Endothelial cell of umbilical vein (primary cell): ENCODE measurements at regions not wholly inside any gene's neighbourhood (a gene's known extent, or its start where the extent isn't known, plus 50 kb on each side); places are given as distances from the start of the nearest gene placed in this dataset.
"Not testable (repeated sequence)": the region's sequence is repeated elsewhere in the genome, so short reads cannot be mapped to it uniquely, and the experiment has no call there.

ENCODE experiments used
- BruUV-seq: library from RNA; stranded (reverse); fragments of 400-500 nt; replicated peaks from 2 replicates; lab custom pipeline; 2021; lab: Mats Ljungman, UMichigan
- CTCF ChIA-PET: fragments of 300-600, 350-600 bp; sonication (Branson Sonifier 250); formaldehyde crosslinking; loops from one replicate; lab custom pipeline; 2021; ENCODE audit warnings: antibody characterized with exemption, inconsistent platforms; lab: Charles Lee
- POLR2A ChIA-PET: fragments of 300-600, 350-600 bp; sonication (Branson Sonifier 250); formaldehyde crosslinking; loops from one replicate; lab custom pipeline; 2021; ENCODE audit warnings: antibody characterized with exemption, inconsistent platforms; lab: Charles Lee
- DNase-seq: peaks from one replicate; pipeline ENCODE4 v3.0.0-alpha.2; 2011; ENCODE audit warnings: low read depth, low spot score
- FAIRE-seq: peaks from 2 replicates; lab custom pipeline; 2011; peaks lifted over from hg19 to GRCh38; lab: Jason Lieb, UNC
- H2AFZ ChIP-seq: 2 replicates; pipeline ENCODE4 v1.6.0; 2012; ENCODE audit warnings: low read depth, low read length, control low read depth, inconsistent platforms
- H3K27ac ChIP-seq: 2 replicates; pipeline ENCODE4 v1.5.1; 2011; ENCODE audit warnings: low read depth, mild to moderate bottlenecking, control low read depth, low read length, moderate library complexity; ENCODE audit not compliant: insufficient read depth
- H3K27me3 ChIP-seq, 2 experiments: 2 replicates each; pipeline versions ENCODE4 v1.6.0 to v1.6.1; 2011; ENCODE audit warnings: low read length in 2 of 2, mixed read lengths in 1 of 2; ENCODE audit not compliant: control insufficient read depth in 2 of 2, insufficient read depth in 2 of 2
- H3K36me3 ChIP-seq, 2 experiments: 2 replicates in 1 of 2; 3 replicates in 1 of 2; pipeline ENCODE4 v1.5.1; 2011; ENCODE audit warnings: low read length in 2 of 2, mild to moderate bottlenecking in 1 of 2, moderate library complexity in 1 of 2; ENCODE audit not compliant: control insufficient read depth in 2 of 2, insufficient read depth in 2 of 2; ENCODE audit errors: extremely low read depth in 1 of 2
- H3K4me1 ChIP-seq: 3 replicates; pipeline ENCODE4 v1.5.1; 2011; ENCODE audit warnings: mild to moderate bottlenecking, low read length; ENCODE audit not compliant: control insufficient read depth, insufficient read depth; ENCODE audit errors: extremely low read depth
- H3K4me2 ChIP-seq: 2 replicates; pipeline ENCODE4 v1.6.1; 2011; ENCODE audit warnings: low read length, control low read depth, mixed read lengths; ENCODE audit not compliant: insufficient read depth
- H3K4me3 ChIP-seq, 3 experiments: fragments of 200-600 bp in 1 of 3; sonication (generic), shearing (Covaris generic) in 1 of 3; replicated peaks in 1 of 3; 2 replicates each; pipeline ENCODE4 v1.5.1; 2011 to 2016; ENCODE audit warnings: control low read depth in 3 of 3, low read length in 3 of 3, mild to moderate bottlenecking in 2 of 3, inconsistent platforms in 1 of 3, low read depth in 1 of 3, moderate library complexity in 1 of 3; ENCODE audit not compliant: insufficient read depth in 1 of 3
- H3K79me2 ChIP-seq: 2 replicates; pipeline ENCODE4 v1.6.0; 2012; ENCODE audit warnings: low read length, inconsistent platforms; ENCODE audit not compliant: control insufficient read depth, insufficient read depth
- H3K9ac ChIP-seq: replicated peaks from 2 replicates; pipeline ENCODE3; 2011; ENCODE audit warnings: low read length, control low read depth; ENCODE audit not compliant: insufficient read depth; ENCODE audit errors: extremely low read depth
- H3K9me1 ChIP-seq: replicated peaks from 3 replicates; pipeline ENCODE4 v1.6.0; 2011; ENCODE audit warnings: mild to moderate bottlenecking, low read length; ENCODE audit not compliant: control insufficient read depth, insufficient read depth; ENCODE audit errors: extremely low read depth
- H3K9me3 ChIP-seq: replicated peaks from 2 replicates; pipeline ENCODE4 v1.5.1; 2012; ENCODE audit warnings: low read length, inconsistent platforms; ENCODE audit not compliant: control insufficient read depth, insufficient read depth
- H4K20me1 ChIP-seq: replicated peaks from 2 replicates; pipeline ENCODE3; 2011; ENCODE audit warnings: mild to moderate bottlenecking, low read length; ENCODE audit not compliant: control insufficient read depth, insufficient read depth; ENCODE audit errors: extremely low read depth
- CTCF ChIP-seq, 2 donors: IDR thresholded peaks; 1 replicate in 1 of 2; 2 replicates in 1 of 2; pipeline ENCODE4 v1.5.1; 2011; ENCODE audit warnings: low read length in 2 of 2, mild to moderate bottlenecking in 2 of 2, moderate library complexity in 2 of 2, control low read depth in 1 of 2, inconsistent platforms in 1 of 2, low read depth in 1 of 2; ENCODE audit not compliant: insufficient read depth in 1 of 2; ENCODE audit errors: extremely low read depth in 1 of 2
- EZH2 ChIP-seq: IDR thresholded peaks from 2 replicates; pipeline ENCODE4 v1.6.1; 2012; ENCODE audit warnings: borderline replicate concordance, low read depth, mild to moderate bottlenecking, moderate library complexity, low read length, inconsistent platforms; ENCODE audit not compliant: severe bottlenecking
- FOS ChIP-seq: IDR thresholded peaks from 2 replicates; pipeline ENCODE4 v1.6.1; 2011; ENCODE audit warnings: mild to moderate bottlenecking, low read length, moderate library complexity, borderline replicate concordance; ENCODE audit not compliant: insufficient read depth
- GATA2 ChIP-seq: IDR thresholded peaks from 2 replicates; pipeline ENCODE4 v1.7.0; 2011; ENCODE audit warnings: low read depth, mild to moderate bottlenecking, moderate library complexity, mixed read lengths, low read length; ENCODE audit not compliant: insufficient read length, insufficient read depth
- JUN ChIP-seq: IDR thresholded peaks from 2 replicates; pipeline ENCODE4 v1.6.1; 2011; ENCODE audit warnings: borderline replicate concordance, low read depth; ENCODE audit not compliant: insufficient read length, insufficient read depth
- MAX ChIP-seq: IDR thresholded peaks from 2 replicates; pipeline ENCODE4 v1.6.1; 2011; ENCODE audit not compliant: insufficient read depth, insufficient read length
- MYC ChIP-seq: IDR thresholded peaks from one replicate; pipeline ENCODE4 v1.6.1; 2011; ENCODE audit warnings: mild to moderate bottlenecking, low read depth, low read length
- POLR2A ChIP-seq: IDR thresholded peaks from 2 replicates; pipeline ENCODE4 v1.6.1; 2012; ENCODE audit warnings: low read depth, mild to moderate bottlenecking, control low read depth, low read length
- POLR2AphosphoS5 ChIP-seq: IDR thresholded peaks from 2 replicates; pipeline ENCODE4 v1.6.1; 2012; ENCODE audit warnings: low read depth, mild to moderate bottlenecking, control low read depth, low read length, moderate library complexity; ENCODE audit not compliant: insufficient read depth
- dilution Hi-C: fragments of 300-500 bp; cut with MboI; formaldehyde crosslinking; loops from one replicate; pipeline ENCODE4 v1.15.0; 2019; ENCODE audit warnings: low sequenced_read_pairs; ENCODE audit not compliant: extremely low pct_ligation_motif_present
- intact Hi-C: fragments of 100-400 bp; cut with micrococcal nuclease; formaldehyde crosslinking; loops from one replicate; pipeline ENCODE4 v1.10.0; 2022

GRCh38 chr5:10017786-10018185, 231.9 kb downstream of the ATPSCKMT start:
- H3K4me2 ChIP-seq = no peak overlapping the region
- ChIA-PET POLR2A (no interaction called here), CTCF (no interaction called here)
- dilution Hi-C loops (no loop called here), intact Hi-C loops (no loop called here)
- H3K27me3 ChIP-seq = no peaks in the 10 kb centered on the region
- DNase-seq (no peak), FAIRE-seq (no peak)
- H3K9me3 ChIP-seq = no peaks in the 10 kb centered on the region
- H2AFZ ChIP-seq = no peak overlapping the region
- H3K4me3 ChIP-seq = no peak overlapping the region
- no peak for TF ChIP-seq POLR2AphosphoS5
- no peak for TF ChIP-seq POLR2A
- no peak for TF ChIP-seq EZH2
- no peak for TF ChIP-seq CTCF (IDR thresholded peaks at IDR 0.05; ENCODE audit: extremely low read depth in 1 of 2, insufficient read depth in 1 of 2, low read depth in 1 of 2, low read length in 2 of 2)
- no peak for TF ChIP-seq JUN
- TF ChIP-seq GATA2 = no peak
- TF ChIP-seq MYC = no peak
- no peak for TF ChIP-seq MAX
- no peak for TF ChIP-seq FOS
- H4K20me1 ChIP-seq = no peaks in the 10 kb centered on the region
- no TSS peak for BruUV-seq
- H3K9me1 ChIP-seq = no peaks in the 10 kb centered on the region
- H3K36me3 ChIP-seq = no peaks in the 10 kb centered on the region
- no peak overlapping the region for H3K9ac ChIP-seq
- no peak overlapping the region for H3K27ac ChIP-seq
- H3K4me1 ChIP-seq = no peaks in the 10 kb centered on the region
- no peaks in the 10 kb centered on the region for H3K79me2 ChIP-seq

- H3K36me3 ChIP-seq, CTCF ChIA-PET, POLR2A ChIA-PET, DNase-seq, H3K9ac ChIP-seq, H3K27ac ChIP-seq, H3K4me1 ChIP-seq, H3K79me2 ChIP-seq, H3K27me3 ChIP-seq, H3K9me3 ChIP-seq, H3K4me3 ChIP-seq, H3K9me1 ChIP-seq, BruUV-seq, H4K20me1 ChIP-seq, FAIRE-seq, intact Hi-C loops, H3K4me2 ChIP-seq, H2AFZ ChIP-seq, dilution Hi-C loops: not testable (repeated sequence)
These were observed 233.1 kb downstream of the ATPSCKMT start for GRCh38 chr5:10016559-10016958.

GRCh38 chr5:10015681-10016080, 234.0 kb downstream of the ATPSCKMT start:
- CTCF ChIA-PET = not testable (repeated sequence)

More at GRCh38 chr5:10015681-10016080, 234.0 kb downstream of the ATPSCKMT start:
- DNase-seq, POLR2A ChIA-PET, FAIRE-seq, H3K4me2 ChIP-seq, H3K9me3 ChIP-seq, H3K4me3 ChIP-seq, H3K79me2 ChIP-seq, H3K27me3 ChIP-seq, dilution Hi-C loops, H3K27ac ChIP-seq, H3K9ac ChIP-seq, intact Hi-C loops, H3K9me1 ChIP-seq, H2AFZ ChIP-seq, H3K36me3 ChIP-seq, H4K20me1 ChIP-seq, BruUV-seq, H3K4me1 ChIP-seq: not testable (repeated sequence)
